Ovary (tissue), 7 donors: ENCODE measurements at regions not wholly inside any gene's neighbourhood (a gene's known extent, or its start where the extent isn't known, plus 50 kb on each side); places are given as distances from the start of the nearest gene placed in this dataset.

ENCODE experiments used
- DNase-seq, 5 donors: peaks; one replicate each; pipeline ENCODE4 v3.0.0-alpha.2; 2019 to 2020
- H3K27ac ChIP-seq, 2 donors: fragments of 200-600 bp; one replicate each; pipeline versions ENCODE4 v1.5.1 to v1.8.0; 2019 to 2022
- H3K27me3 ChIP-seq: fragments of 200-600 bp; one replicate; pipeline ENCODE4 v1.8.0; 2022
- H3K36me3 ChIP-seq: fragments of 200-600 bp; sonication (generic); one replicate; pipeline ENCODE4 v1.5.1; 2019
- H3K4me1 ChIP-seq: one replicate; pipeline ENCODE4 v1.8.1; 2013; ENCODE audit warnings: mild to moderate bottlenecking, moderate library complexity; ENCODE audit not compliant: insufficient read depth
- H3K4me3 ChIP-seq: fragments of 200-600 bp; sonication (generic); one replicate; pipeline ENCODE4 v1.5.1; 2017
- H3K9me3 ChIP-seq, 2 donors: fragments of 200-600 bp in 1 of 2; sonication (generic) in 1 of 2; one replicate each; pipeline versions ENCODE4 v1.5.1 to v1.8.1; 2013 to 2019; ENCODE audit warnings: mild to moderate bottlenecking in 1 of 2, moderate library complexity in 1 of 2
- EP300 ChIP-seq: sonication (generic); formaldehyde crosslinking; IDR thresholded peaks from one replicate; pipeline ENCODE4 v1.6.1; 2017; ENCODE audit warnings: antibody characterized with exemption
- POLR2A ChIP-seq: fragments of 450-650 bp; IDR thresholded peaks from one replicate; pipeline ENCODE4 v1.6.1; 2017; ENCODE audit warnings: antibody characterized with exemption, mild to moderate bottlenecking, moderate library complexity
- WGBS, 3 donors: extraction: QIAGEN DNeasy Blood & Tissue Kit in 1 of 3; methylation state at CpG; one replicate each; pipeline versions ENCODE4 v1.1.5 to v1.1.7; 2013 to 2017; 5-methylcytosine and 5-hydroxymethylcytosine counted together
- intact Hi-C, 4 donors: fragments of 100-400 bp; cut with DNase I; formaldehyde crosslinking; loops; one replicate each; pipeline versions ENCODE4 v1.11.0 to v1.15.1; 2022 to 2023
- TF ChIP-seq, protein P1 (sequence below), 3 donors: fragments of 450-650 bp in 2 of 3; fragments of 200-600 bp in 1 of 3; IDR thresholded peaks; one replicate each; pipeline versions ENCODE4 v1.5.1 to v1.8.0; 2016 to 2022; ENCODE audit warnings: antibody characterized with exemption in 3 of 3, mild to moderate bottlenecking in 1 of 3
- donor health status: DM: no; HTN: no; CAD: no; lungs with moderate emphysema.
- donor health status: DM: no; HTN: no; CAD: no.
- donor health status: Bipolar disorder and iron deficiency.
- donor health status: DM: no; HTN: no; CAD: no.
- donor health status: DM: yes; HTN: yes; CAD: no.

GRCh38 chr2:136362676-136363390, 244.9 kb upstream of the CXCR4 start:
- H3K9me3 ChIP-seq: no peaks in the 10 kb centered on the region
- H3K27ac ChIP-seq: no peak overlapping the region
- no peak overlapping the region for H3K4me3 ChIP-seq
- intact Hi-C loops: no loop called here
- DNase-seq: no peak
- no peaks in the 10 kb centered on the region for H3K36me3 ChIP-seq
- no peaks in the 10 kb centered on the region for H3K4me1 ChIP-seq
- WGBS, 3 donors: 93 to 95% (median 94%) methylated on average over 9 of the region's 9 CpGs
- TF ChIP-seq EP300 (no peak), POLR2A (no peak)
- TF ChIP-seq, protein P1, sequence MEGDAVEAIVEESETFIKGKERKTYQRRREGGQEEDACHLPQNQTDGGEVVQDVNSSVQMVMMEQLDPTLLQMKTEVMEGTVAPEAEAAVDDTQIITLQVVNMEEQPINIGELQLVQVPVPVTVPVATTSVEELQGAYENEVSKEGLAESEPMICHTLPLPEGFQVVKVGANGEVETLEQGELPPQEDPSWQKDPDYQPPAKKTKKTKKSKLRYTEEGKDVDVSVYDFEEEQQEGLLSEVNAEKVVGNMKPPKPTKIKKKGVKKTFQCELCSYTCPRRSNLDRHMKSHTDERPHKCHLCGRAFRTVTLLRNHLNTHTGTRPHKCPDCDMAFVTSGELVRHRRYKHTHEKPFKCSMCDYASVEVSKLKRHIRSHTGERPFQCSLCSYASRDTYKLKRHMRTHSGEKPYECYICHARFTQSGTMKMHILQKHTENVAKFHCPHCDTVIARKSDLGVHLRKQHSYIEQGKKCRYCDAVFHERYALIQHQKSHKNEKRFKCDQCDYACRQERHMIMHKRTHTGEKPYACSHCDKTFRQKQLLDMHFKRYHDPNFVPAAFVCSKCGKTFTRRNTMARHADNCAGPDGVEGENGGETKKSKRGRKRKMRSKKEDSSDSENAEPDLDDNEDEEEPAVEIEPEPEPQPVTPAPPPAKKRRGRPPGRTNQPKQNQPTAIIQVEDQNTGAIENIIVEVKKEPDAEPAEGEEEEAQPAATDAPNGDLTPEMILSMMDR (IDR thresholded peaks at IDR 0.05): no peak
- H3K27me3 ChIP-seq: no peaks in the 10 kb centered on the region

DNA sequence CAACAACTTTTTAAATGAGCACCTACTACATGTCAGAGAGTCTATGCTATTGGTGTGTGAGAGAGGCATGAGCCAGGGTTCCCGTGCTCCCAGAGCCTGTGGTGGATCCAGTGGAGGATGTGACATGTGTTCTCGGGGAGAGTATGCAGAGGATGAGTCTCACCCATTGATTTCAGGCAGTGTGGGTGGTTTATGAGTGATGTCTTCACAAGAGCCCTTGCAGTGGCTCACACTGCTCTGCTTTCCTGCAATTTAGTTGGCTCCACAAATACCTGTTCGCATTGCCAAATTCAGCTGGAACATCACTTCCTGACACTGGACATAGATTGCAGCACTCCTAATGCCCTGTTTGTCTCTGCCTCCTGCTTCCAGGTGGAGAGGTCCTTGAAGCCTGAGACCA, 243.6 kb upstream of the CXCR4 start:
- H3K27ac ChIP-seq: no peak overlapping the region
- H3K36me3 ChIP-seq: no peaks in the 10 kb centered on the region
- no peaks in the 10 kb centered on the region for H3K4me1 ChIP-seq
- TF ChIP-seq POLR2A: no peak
- TF ChIP-seq EP300: no peak
- TF ChIP-seq, protein P1 (IDR thresholded peaks at IDR 0.05): no peak
- intact Hi-C loops: no loop called here
- no peaks in the 10 kb centered on the region for H3K27me3 ChIP-seq
- H3K4me3 ChIP-seq: no peak overlapping the region
- no peaks in the 10 kb centered on the region for H3K9me3 ChIP-seq
- WGBS, 3 donors: 90 to 92% (median 90%) methylated on average over 3 of the region's 3 CpGs
- no peak for DNase-seq

DNA sequence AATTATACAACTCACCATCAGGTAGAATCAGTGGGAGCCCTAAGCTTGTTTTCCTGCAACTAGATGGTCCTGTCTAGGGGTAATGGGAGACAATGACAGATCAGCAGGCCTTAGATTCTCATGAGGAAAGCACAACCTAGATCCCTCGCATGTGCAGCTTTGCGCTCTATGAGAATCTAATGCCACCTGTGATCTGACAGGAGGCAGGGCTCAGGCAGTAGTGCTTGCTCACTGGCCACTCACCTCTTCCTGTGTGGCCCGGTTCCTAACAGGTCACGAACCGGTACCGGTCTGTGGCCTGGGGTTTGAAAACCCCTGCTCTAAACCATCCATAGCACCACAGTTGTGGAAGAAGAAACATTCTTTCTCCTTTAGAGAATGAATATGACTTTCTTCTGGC, 242.8 kb upstream of the CXCR4 start:
- TF ChIP-seq, protein P1 (IDR thresholded peaks at IDR 0.05): no peak
- TF ChIP-seq EP300 (no peak), POLR2A (no peak)
- H3K27ac ChIP-seq: no peak overlapping the region
- 88 to 98% (median 91%) methylated on average over 6 of the region's 6 CpGs for WGBS, 3 donors
- intact Hi-C loops: no loop called here
- no peaks in the 10 kb centered on the region for H3K27me3 ChIP-seq
- DNase-seq: no peak
- H3K9me3 ChIP-seq: no peaks in the 10 kb centered on the region
- no peaks in the 10 kb centered on the region for H3K4me1 ChIP-seq
- H3K4me3 ChIP-seq: no peak overlapping the region
- no peaks in the 10 kb centered on the region for H3K36me3 ChIP-seq

DNA sequence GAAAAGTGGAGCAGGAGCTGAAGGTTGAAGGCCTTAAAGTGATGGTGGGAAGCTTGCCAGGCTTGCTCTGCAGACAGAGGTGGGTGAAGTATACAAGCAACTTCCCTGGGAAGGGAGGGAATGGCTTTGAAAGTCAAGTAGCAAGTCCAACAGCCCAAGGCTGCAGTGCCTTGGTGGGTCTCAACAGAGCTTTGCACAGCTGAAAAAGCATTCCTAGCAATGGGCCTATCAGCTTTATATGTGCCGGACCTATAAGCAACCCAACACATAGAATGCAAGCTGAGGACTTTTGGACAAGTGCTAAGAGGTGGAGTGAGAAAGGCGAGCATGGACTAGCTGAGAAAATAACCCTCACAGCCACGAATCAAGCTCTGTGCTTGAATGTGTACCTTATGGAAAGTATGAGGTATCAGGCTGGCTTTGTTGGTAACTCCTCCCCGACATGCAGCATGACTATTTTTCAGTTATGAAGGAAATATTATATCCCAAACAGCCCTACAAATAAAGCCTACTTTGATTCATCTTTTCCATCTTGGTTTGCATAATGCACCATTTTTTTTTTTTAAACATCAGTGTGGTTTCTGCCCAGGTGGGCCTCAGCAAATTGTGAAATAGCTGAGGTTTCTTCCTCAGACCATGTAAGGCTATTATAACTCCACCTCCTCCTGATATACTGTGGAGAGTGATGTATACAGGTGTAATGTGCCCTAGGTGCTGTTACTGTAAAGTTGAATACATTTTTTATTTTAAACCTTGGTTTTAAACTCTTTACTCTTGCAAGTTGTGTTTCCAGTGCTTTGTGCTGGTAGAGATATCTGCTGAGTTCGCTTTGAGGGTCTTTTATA, 241.4 kb upstream of the CXCR4 start:
- no peak overlapping the region for H3K4me3 ChIP-seq
- H3K4me1 ChIP-seq: no peaks in the 10 kb centered on the region
- H3K36me3 ChIP-seq: no peaks in the 10 kb centered on the region
- TF ChIP-seq EP300 (no peak), POLR2A (no peak)
- TF ChIP-seq, protein P1 (IDR thresholded peaks at IDR 0.05): no peak
- H3K27ac ChIP-seq: no peak overlapping the region
- intact Hi-C loops: no loop called here
- no peaks in the 10 kb centered on the region for H3K9me3 ChIP-seq
- no peaks in the 10 kb centered on the region for H3K27me3 ChIP-seq
- 82 to 91% (median 90%) methylated on average over 5 of the region's 5 CpGs for whole genome bisulfite sequencing, 3 donors
- no peak for DNase-seq
